Chondrocyte (in vitro differentiated cells): ENCODE measurements at regions not wholly inside any gene's neighbourhood (a gene's known extent, or its start where the extent isn't known, plus 50 kb on each side); places are given as distances from the start of the nearest gene placed in this dataset.

Experiments
- DNase-seq: peaks from one replicate; pipeline ENCODE4 v3.0.0; 2021; ENCODE audit warnings: mixed read lengths, low spot score
- H3K27ac Mint-ChIP-seq: one replicate; pipeline ENCODE4 v1.8.0; 2021; ENCODE audit warnings: mild to moderate bottlenecking, moderate library complexity, mixed read lengths; ENCODE audit not compliant: unreplicated experiment
- H3K27me3 Mint-ChIP-seq: 2 replicates; pipeline ENCODE4 v1.8.0; 2021; ENCODE audit warnings: low read depth, mixed read lengths
- H3K36me3 Mint-ChIP-seq: 2 replicates; pipeline ENCODE4 v1.8.0; 2021; ENCODE audit warnings: low read depth, mixed read lengths
- H3K4me1 Mint-ChIP-seq: 2 replicates; pipeline ENCODE4 v1.8.0; 2021; ENCODE audit warnings: low read depth, mild to moderate bottlenecking, mixed read lengths
- H3K4me3 Mint-ChIP-seq: one replicate; pipeline ENCODE4 v1.8.0; 2021; ENCODE audit warnings: mild to moderate bottlenecking, moderate library complexity, mixed read lengths; ENCODE audit not compliant: unreplicated experiment
- H3K9me3 Mint-ChIP-seq: 2 replicates; pipeline ENCODE4 v1.8.0; 2021; ENCODE audit warnings: low read depth, mixed read lengths
- TF ChIP-seq, protein P1 (sequence below): fragments of 200-600 bp; sonication (generic); IDR thresholded peaks from 2 replicates; pipeline ENCODE4 v1.5.0; 2021; ENCODE audit warnings: antibody characterized with exemption, mild to moderate bottlenecking, moderate library complexity

DNA sequence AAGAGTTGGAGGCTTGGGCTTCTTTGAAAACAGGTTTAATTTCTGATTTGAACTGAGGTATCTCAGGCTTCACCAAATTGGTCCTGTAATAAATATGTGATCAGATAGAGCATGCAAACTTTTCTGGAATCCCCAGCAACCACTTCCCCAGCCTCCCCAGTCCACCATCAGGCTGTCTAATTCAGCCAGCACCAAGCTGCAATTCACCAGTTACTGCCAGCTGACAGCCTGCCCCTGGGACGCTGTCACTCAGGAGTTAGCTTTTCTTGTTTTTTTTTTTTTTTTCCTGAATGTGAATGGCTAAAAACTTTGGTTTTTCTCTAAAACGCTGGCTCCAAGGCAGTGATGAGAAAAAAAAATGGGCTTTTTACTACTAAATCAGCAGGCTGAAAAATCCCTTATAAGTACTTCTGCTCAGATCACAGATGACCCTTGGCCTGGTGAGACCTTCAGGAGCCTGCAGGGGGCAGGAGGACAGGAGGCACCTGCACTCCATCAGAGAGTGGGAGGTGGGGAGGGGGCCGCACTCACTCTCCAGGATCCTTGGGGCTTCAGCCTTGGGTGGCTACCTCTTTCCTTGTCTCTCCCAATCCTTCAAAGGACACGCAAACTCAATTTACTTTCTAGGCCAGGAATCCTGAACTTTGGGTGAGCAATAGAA is 349.4 kb downstream of the GATA3 start:
- peaks cover 2% of the 10 kb centered on the region for H3K27me3 Mint-ChIP-seq
- H3K9me3 Mint-ChIP-seq, result no peaks in the 10 kb centered on the region
- H3K4me3 Mint-ChIP-seq, result no peak overlapping the region
- H3K27ac Mint-ChIP-seq, result no peak overlapping the region
- no peaks in the 10 kb centered on the region for H3K36me3 Mint-ChIP-seq
- TF ChIP-seq, protein P1, sequence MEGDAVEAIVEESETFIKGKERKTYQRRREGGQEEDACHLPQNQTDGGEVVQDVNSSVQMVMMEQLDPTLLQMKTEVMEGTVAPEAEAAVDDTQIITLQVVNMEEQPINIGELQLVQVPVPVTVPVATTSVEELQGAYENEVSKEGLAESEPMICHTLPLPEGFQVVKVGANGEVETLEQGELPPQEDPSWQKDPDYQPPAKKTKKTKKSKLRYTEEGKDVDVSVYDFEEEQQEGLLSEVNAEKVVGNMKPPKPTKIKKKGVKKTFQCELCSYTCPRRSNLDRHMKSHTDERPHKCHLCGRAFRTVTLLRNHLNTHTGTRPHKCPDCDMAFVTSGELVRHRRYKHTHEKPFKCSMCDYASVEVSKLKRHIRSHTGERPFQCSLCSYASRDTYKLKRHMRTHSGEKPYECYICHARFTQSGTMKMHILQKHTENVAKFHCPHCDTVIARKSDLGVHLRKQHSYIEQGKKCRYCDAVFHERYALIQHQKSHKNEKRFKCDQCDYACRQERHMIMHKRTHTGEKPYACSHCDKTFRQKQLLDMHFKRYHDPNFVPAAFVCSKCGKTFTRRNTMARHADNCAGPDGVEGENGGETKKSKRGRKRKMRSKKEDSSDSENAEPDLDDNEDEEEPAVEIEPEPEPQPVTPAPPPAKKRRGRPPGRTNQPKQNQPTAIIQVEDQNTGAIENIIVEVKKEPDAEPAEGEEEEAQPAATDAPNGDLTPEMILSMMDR, result no peak
- H3K4me1 Mint-ChIP-seq, result no peaks in the 10 kb centered on the region
- no peak for DNase-seq

DNA sequence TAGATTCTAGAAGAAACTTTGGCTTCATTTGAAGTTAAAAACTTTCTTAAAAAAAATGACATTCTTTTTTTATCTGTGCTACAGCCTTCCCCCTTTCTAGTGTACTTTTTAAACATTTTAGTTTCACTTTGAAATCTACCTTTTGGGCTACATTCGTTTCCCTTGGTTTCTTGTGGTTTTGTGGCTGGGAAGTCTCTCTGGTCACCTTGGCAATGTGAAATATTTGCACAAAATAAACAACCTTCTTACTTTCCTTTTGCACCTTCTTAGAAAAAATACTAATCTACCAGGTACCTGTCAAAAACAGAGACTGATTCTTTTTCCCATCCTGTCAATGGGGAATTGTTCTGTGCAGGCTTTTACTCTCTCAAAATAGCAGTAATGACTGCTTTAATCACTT is 350.2 kb downstream of the GATA3 start:
- H3K4me1 Mint-ChIP-seq, result no peaks in the 10 kb centered on the region
- TF ChIP-seq, protein P1, result no peak
- H3K9me3 Mint-ChIP-seq, result no peaks in the 10 kb centered on the region
- peaks cover 2% of the 10 kb centered on the region for H3K27me3 Mint-ChIP-seq
- H3K36me3 Mint-ChIP-seq, result no peaks in the 10 kb centered on the region
- DNase-seq, result no peak
- H3K4me3 Mint-ChIP-seq, result no peak overlapping the region
- no peak overlapping the region for H3K27ac Mint-ChIP-seq

DNA sequence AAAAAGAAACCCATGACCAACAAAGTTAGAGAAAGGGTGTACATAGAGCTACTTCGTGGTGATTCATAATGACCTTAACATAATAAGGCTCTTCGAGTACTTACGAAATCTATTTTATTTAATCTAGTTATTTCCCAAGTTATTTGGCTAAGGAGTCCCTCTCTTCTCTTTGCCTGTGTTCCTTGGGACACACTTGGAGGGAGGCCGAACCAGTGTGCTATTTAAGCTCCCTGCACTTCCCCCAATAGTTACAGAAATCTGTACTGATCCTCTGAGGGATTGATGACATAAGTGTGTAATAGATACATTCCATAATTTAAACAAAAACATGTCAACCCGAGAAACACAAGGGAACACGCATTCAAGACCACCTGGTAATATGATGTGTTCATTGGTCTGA is 351.1 kb downstream of the GATA3 start:
- DNase-seq, result no peak
- no peak overlapping the region for H3K4me3 Mint-ChIP-seq
- no peaks in the 10 kb centered on the region for H3K36me3 Mint-ChIP-seq
- H3K27me3 Mint-ChIP-seq, result no peaks in the 10 kb centered on the region
- H3K27ac Mint-ChIP-seq, result no peak overlapping the region
- TF ChIP-seq, protein P1, result no peak
- no peaks in the 10 kb centered on the region for H3K4me1 Mint-ChIP-seq
- no peaks in the 10 kb centered on the region for H3K9me3 Mint-ChIP-seq

DNA sequence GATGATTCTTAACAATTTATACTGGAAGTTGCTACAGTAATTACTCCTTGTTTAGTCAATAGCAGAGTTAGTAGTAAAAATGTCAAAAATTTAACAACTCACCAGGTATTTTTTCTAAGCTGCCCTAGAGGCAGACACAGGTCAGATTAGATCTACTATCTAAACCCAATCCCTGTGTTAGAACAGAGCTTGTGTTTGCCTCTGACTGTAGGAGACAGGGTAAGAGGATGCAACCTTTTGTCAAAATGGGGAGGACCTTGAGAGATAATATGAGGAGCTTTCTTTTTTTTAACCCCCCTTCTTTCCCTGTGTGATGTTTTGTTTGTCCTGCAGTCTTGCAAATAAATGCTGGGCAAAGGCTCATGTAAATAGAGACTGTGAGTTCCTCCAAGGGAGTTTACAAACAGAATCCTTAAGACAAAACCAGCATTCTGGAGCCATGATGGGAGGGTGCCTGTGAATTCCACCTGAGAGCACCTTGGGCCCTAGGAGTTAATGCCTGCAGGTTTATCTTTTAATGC is 353.1 kb downstream of the GATA3 start:
- Mint-ChIP-seq H3K36me3 (no peaks in the 10 kb centered on the region), H3K4me1 (no peaks in the 10 kb centered on the region), H3K27me3 (no peaks in the 10 kb centered on the region), H3K9me3 (no peaks in the 10 kb centered on the region), H3K4me3 (no peak overlapping the region), H3K27ac (no peak overlapping the region)
- no peak for DNase-seq
- TF ChIP-seq, protein P1, result no peak

DNA sequence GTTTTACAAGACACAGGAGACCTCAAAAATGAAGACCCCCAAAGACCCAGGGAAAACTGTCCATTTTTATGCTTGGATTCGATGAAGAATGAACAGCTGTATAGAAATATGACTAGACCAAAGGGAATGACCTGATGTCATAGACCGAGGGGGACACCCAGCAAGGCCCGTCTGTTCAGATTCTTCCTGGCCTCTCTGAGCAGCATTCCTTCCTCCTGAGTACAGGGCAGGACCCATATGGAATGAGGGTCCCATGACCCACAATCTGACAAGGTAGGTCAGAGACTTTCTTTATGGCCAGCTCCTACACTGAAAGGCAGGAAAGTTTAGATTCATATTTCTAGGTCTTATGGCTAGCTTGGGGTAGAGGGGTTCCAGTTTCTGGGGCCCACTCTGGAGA is 356.0 kb downstream of the GATA3 start:
- Mint-ChIP-seq H3K27me3 (no peaks in the 10 kb centered on the region), H3K36me3 (no peaks in the 10 kb centered on the region), H3K4me3 (no peak overlapping the region), H3K9me3 (peaks cover 4% of the 10 kb centered on the region), H3K27ac (no peak overlapping the region), H3K4me1 (no peaks in the 10 kb centered on the region)
- TF ChIP-seq, protein P1, result no peak
- DNase-seq, result no peak
